Right hindlimb (tissue), 1 donor: ENCODE measurements at regions not wholly inside any gene's neighbourhood (a gene's known extent, or its start where the extent isn't known, plus 50 kb on each side); places are given as distances from the start of the nearest gene placed in this dataset.

Source experiments
- DNase-seq: peaks from one replicate; pipeline ENCODE4 v3.0.0-alpha.2; 2018

- DNase-seq: no peak
Observed at GRCh38 chr22:48256041-48256739, 1493.7 kb downstream of the TBC1D22A start.

- no peak for DNase-seq
Observed at GRCh38 chr22:48254311-48254873, 1491.9 kb downstream of the TBC1D22A start.

- no peak for DNase-seq
Observed at GRCh38 chr22:48253573-48253972, 1491.1 kb downstream of the TBC1D22A start.

DNA sequence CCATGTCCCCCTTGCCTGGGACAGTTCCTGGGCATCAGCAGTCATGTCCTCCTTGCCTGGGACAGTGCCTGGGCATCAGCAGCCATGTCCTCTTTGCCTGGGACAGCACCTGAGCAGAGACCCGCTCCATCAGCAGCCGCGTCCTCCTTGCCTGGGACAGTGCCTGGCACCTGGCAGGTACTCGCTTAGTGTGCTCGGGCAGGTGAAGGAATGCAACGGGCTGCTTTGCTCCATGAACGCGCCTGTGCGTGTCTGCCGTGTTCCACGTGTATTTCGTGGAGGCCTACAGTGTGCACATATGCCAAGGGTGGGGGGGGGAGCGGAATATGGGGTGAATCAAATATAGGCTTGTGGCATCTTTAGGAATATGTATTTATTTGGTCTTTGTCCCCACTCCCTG, 1490.7 kb downstream of the TBC1D22A start:
- no peak for DNase-seq

GRCh38 chr22:48251629-48252028, 1489.2 kb downstream of the TBC1D22A start:
- DNase-seq: no peak

DNA sequence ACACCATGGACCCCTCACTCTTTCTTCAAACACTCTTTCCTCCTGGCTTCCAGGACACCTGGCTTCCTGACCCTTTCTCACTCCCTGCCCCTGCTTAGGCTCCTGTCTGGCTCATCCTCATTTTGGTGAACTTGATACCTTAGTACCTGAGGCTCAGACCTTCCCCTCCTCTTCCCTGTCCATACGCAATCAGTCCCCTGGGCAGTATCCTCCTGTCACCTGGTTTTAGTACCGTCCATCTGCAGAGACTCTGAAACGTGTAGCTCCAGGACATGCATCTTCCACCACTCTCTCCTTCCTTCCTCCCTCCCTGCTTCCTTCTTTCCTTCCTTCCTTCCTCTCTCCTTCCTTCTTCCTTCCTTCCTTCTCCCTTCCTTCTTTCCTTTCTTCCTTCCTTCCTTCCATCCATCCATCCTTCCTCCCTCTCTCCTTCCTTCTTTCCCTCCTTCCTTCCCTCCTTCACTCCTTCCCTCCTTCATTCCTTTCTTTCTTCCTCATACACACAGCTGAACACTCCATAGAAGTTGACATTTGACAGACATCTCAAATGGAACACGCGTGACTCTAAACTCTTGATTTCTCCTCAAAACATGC, 1488.6 kb downstream of the TBC1D22A start:
- no peak for DNase-seq

- DNase-seq: no peak
Observed at GRCh38 chr22:48250286-48250895, 1487.9 kb downstream of the TBC1D22A start.

GRCh38 chr22:48249713-48250268, 1487.3 kb downstream of the TBC1D22A start:
- DNase-seq: no peak

DNA sequence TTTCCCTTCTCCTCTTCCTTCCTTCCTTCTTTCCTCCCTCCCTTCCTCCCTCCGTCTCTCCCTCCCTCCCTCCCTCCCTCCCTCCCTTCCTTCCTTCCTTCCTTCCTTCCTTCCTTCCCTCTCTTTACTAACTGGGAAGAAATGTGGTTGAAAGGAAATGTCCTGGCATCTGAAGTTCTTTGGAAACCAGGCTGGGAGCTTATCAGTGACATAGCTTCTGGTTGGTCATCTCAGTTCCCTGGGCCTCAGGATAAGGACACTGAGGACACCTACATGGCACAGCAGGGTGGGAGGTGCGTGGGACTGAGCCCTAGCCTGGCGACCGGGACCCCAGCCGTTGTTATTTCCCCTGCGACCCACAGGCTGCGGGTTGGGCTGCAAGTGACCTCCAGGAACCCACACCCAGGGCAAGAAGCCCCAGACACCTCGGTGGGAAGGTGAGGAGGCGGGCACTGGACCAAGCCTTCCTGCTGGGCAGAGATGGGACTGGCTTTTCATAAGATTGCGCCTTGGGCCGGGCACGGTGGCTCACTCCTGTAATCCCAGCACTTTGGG, 1486.5 kb downstream of the TBC1D22A start:
- no peak for DNase-seq

GRCh38 chr22:48247829-48248228, 1485.4 kb downstream of the TBC1D22A start:
- no peak for DNase-seq

DNA sequence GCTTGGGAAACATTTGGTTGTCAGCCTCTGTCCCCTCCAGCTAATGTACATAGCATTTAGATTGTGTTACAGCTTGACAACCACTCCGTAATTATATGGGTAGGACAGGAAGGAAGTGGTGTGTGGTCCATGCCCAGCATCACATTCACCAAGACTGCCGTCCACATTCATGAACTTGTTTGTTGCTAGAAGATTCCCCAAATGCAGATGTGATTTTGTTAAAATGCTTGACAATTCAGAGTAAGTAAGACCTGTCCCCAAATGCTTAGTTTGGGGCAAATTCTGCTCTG, 1482.7 kb downstream of the TBC1D22A start:
- DNase-seq: no peak

- DNase-seq: no peak
Observed at GRCh38 chr22:48244388-48245195, 1482.1 kb downstream of the TBC1D22A start.

GRCh38 chr22:48242461-48242864, 1480.0 kb downstream of the TBC1D22A start:
- DNase-seq: no peak

GRCh38 chr22:48241658-48242057, 1479.2 kb downstream of the TBC1D22A start:
- no peak for DNase-seq

DNA sequence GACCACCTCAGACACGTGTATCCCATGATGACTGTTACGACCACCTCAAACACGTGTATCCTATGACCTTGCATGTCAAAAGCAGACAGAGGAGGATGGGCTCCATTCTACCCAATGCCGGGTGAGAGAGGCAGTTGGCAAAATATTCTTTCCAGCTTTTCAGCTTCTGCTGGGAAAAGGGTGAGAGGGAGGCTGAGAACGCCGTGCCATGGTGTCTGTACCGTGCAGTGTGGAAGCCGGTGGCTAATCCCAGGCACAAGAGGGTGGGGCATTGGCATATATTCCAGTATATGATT, 1478.4 kb downstream of the TBC1D22A start:
- no peak for DNase-seq

DNA sequence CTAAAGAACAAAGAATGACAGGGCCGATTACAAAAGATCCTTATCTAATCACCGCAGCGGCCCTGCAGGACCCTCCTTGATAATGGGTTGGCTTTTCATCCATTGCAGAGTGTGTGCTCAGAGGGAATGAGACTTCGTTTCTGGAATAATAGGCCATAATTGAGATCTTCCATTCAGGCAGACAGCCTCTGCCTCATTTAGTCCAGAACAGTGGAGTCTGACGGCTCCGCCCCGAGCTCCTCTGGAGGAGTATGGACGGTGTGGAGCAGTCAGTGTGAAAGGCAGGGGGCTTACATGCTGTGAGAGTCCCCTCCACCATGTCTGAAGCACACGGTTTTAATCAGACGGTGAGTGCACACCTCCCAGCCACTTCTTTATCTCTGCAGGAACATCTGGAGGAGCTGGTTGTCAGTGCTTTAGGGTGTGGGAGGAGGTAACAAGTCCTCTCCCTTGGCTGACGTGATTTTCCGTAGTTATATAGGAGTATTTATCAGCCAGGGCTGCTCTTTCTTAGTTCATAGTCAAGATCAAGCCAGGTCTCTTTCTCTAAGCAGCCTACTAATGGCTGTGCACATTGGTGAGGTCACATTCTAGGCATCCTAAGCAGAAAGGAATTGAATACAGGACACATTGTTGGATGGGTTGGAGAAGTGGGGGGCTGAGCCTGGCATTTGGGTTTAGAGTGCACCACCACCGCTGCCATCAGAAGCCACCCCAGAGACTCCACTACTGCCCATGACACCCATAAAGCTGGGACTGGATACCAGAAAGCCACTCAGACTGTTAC, 1477.9 kb downstream of the TBC1D22A start:
- no peak for DNase-seq

DNA sequence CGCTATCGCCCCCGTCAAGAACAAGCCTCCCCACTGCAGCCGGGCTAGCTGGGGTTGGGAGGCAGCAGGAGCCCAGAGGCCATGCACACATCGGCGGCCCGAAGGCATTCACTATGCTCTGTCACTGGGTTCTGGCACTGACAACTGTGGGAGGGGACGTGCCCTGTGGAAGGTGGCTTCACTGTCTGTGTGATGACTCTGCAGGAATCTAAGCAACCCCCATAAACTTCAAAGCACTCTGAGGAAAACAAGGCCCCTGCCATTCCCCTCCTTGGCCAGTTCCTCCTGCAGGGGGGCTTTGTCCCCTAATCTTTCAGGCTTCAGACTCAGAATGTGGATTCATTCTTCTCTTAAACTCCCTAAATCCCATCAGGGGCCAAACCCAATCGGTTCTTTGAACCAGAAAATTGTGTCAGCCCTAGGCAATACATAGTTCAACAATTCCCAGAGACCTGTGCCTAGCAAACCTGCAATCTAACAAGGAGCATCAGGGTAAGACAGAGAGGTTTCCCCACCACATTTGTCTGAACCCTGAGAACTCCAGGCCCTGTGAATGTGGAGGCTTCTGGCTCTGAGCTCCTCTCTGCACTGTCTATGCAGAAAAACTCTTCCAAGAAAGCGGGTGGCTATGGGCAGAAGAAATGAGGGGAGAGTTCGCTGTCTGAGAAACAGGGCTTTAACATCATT, 1477.2 kb downstream of the TBC1D22A start:
- no peak for DNase-seq

DNA sequence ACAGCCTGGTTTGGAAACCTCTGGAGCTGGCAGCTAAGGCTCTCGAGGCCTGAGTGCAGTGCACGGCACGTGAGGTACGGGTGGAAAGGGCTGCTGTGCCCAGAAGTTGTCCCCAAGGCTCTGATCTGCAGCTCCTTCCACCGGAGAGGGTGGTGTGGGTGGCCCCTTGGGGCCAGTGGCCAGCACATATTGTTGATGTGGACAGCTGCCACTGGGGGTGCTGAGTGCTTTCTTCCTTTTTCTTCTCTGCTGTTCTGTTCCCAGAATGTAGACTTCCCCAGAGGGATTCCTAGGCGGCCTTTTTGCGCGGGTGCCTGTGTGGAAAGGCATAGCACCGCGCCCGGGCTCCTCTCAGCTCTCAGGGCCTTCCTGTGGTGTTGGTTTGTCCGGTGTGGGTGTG, 1476.5 kb downstream of the TBC1D22A start:
- DNase-seq: no peak

GRCh38 chr22:48238284-48238915, 1476.0 kb downstream of the TBC1D22A start:
- DNase-seq: no peak

GRCh38 chr22:48237466-48238283, 1475.2 kb downstream of the TBC1D22A start:
- DNase-seq: no peak
